ENCODE measurements at regions not wholly inside any gene's neighbourhood (a gene's known extent, or its start where the extent isn't known, plus 50 kb on each side); places are given as distances from the start of the nearest gene placed in this dataset.

DNA sequence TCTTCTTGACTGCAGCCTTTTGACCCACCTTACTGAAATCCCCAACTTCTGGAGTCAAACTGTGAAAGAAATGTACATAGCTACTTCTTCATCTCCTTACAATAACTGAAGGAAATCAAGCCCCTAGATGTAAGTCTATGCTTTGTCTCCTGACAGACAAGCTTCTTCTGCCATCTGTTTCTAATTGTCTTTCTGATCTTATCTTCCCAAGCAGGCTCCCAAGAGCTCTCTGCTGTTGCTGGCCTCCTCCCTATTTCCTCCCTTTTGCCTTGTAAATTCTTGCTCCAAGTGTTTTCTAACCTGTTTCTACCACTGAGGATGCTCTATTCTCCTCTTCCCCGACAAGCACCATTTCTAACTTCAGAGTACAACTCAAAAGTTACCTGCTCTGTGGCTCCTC lies 77.4 kb upstream of the OSR1 start:
- no peak overlapping the region for H3K4me3 ChIP-seq
- intact Hi-C loops (cut with DNase I) = no loop called here
- no peaks in the 10 kb centered on the region for H3K9me3 ChIP-seq
- H3K36me3 ChIP-seq = no peaks in the 10 kb centered on the region
- no peak for TF ChIP-seq POLR2A (IDR thresholded peaks at IDR 0.05)
- no peak for ATAC-seq
- DNase-seq = no peak
- 0% methylated on average over 1 of the region's 1 CpG for WGBS (ENCODE audit: insufficient coverage, low coverage, low lambda C conversion rate, missing lambda C conversion rate)
- H3K27ac ChIP-seq = no peak overlapping the region
- no peaks in the 10 kb centered on the region for H3K4me1 ChIP-seq
- no peaks in the 10 kb centered on the region for H3K27me3 ChIP-seq

DNA sequence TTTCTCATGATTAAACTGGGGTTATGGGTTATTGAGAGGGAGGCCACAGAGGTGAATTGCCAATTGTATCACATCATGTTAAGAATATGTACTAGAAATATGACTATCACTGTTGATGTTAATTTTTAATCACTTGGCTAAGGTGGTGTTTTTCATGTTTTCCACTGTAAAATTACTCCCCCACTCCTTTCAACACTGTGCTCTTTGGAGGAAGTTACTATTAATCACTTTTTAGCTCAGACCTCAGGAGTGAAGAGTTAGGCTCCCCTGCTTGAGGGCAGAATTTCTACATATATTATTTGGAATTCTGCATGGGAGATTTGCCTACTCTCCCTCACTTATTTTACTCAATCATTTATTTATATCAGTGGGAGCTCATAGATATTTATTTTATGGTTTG lies 76.0 kb upstream of the OSR1 start:
- no peaks in the 10 kb centered on the region for H3K4me1 ChIP-seq
- TF ChIP-seq, protein P1, sequence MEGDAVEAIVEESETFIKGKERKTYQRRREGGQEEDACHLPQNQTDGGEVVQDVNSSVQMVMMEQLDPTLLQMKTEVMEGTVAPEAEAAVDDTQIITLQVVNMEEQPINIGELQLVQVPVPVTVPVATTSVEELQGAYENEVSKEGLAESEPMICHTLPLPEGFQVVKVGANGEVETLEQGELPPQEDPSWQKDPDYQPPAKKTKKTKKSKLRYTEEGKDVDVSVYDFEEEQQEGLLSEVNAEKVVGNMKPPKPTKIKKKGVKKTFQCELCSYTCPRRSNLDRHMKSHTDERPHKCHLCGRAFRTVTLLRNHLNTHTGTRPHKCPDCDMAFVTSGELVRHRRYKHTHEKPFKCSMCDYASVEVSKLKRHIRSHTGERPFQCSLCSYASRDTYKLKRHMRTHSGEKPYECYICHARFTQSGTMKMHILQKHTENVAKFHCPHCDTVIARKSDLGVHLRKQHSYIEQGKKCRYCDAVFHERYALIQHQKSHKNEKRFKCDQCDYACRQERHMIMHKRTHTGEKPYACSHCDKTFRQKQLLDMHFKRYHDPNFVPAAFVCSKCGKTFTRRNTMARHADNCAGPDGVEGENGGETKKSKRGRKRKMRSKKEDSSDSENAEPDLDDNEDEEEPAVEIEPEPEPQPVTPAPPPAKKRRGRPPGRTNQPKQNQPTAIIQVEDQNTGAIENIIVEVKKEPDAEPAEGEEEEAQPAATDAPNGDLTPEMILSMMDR (IDR thresholded peaks at IDR 0.05) = no peak
- no peak for TF ChIP-seq POLR2A (IDR thresholded peaks at IDR 0.05)
- DNase-seq (no peak), ATAC-seq (no peak)
- no peak overlapping the region for H3K4me3 ChIP-seq
- H3K27ac ChIP-seq = no peak overlapping the region
- no peaks in the 10 kb centered on the region for H3K9me3 ChIP-seq
- no peaks in the 10 kb centered on the region for H3K36me3 ChIP-seq
- no peaks in the 10 kb centered on the region for H3K27me3 ChIP-seq
- intact Hi-C loops (cut with DNase I) = no loop called here

DNA sequence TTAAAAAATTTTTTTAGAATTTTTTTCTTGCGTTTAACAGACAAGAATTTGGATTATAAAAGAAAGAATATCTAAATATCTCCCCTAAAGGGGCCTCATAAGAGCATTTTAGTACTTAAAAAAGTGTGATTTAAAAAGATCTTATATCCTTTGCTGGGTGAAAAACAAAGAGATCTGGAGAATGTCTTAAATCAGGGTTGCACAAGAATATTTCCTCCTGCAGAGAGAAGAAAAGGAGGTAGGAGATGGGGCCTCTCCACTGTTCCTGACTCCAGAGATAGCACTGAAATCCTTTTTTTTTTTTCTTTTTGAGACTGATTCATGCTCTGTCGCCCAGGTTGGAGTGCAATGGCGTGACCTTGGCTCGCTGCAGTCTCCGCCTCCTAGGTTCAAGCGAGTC lies 68.5 kb upstream of the OSR1 start:
- Histone ChIP-seq H3K4me1 (no peaks in the 10 kb centered on the region), H3K27me3 (no peaks in the 10 kb centered on the region), H3K27ac (no peak overlapping the region), H3K36me3 (no peaks in the 10 kb centered on the region), H3K4me3 (no peak overlapping the region), H3K9me3 (no peaks in the 10 kb centered on the region)
- ATAC-seq (no peak), DNase-seq (no peak)
- 79% methylated on average over 5 of the region's 6 CpGs for WGBS (ENCODE audit: insufficient coverage, low coverage, low lambda C conversion rate, missing lambda C conversion rate)
- TF ChIP-seq, protein P1 (IDR thresholded peaks at IDR 0.05) = no peak
- no peak for TF ChIP-seq POLR2A (IDR thresholded peaks at IDR 0.05)
- intact Hi-C loops (cut with DNase I) = no loop called here

DNA sequence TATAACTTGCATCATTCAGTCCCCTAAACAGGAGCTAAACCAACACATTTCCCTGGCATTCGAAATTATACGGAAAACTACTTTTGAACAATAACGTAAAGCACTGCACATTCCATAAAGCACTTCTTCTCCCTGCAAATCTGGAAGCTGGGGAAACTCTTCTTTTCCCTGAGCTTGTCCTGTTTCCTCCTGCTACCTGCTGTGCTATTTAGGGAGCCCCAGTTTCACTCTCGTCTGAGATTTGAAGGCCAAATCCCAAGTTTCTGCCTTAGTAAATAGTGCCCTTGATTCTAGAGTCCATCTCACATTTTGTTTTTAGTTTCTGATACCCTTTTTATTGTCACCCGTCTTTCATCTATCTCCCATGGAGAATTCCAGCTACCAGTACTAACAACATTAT lies 67.7 kb upstream of the OSR1 start:
- TF ChIP-seq, protein P1 (IDR thresholded peaks at IDR 0.05) = no peak
- TF ChIP-seq POLR2A (IDR thresholded peaks at IDR 0.05) = no peak
- ATAC-seq (no peak), DNase-seq (no peak)
- Histone ChIP-seq H3K4me1 (no peaks in the 10 kb centered on the region), H3K27me3 (no peaks in the 10 kb centered on the region), H3K4me3 (no peak overlapping the region), H3K9me3 (no peaks in the 10 kb centered on the region), H3K27ac (no peak overlapping the region), H3K36me3 (no peaks in the 10 kb centered on the region)
- intact Hi-C loops (cut with DNase I) = no loop called here
- 61% methylated on average over 5 of the region's 5 CpGs for WGBS (ENCODE audit: insufficient coverage, low coverage, low lambda C conversion rate, missing lambda C conversion rate)

DNA sequence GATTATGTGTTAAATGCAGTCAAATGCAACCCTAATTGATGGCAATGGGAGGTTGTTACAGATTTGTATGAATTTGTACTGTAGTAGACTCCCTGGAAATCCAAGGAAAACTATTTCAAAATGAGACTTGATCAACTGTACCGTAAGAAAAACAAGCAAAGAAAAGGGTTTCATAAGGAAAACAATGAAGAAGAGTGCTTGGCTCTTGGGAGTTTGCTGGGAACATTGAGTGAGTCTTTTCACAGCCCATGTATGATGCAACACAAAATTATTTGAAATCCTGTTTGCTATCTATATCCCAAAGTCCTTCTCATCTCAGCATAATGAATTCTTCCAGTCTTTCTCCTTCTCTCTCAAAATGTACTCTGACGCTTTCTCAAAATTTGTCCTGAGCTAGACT lies 67.0 kb upstream of the OSR1 start:
- no peaks in the 10 kb centered on the region for H3K9me3 ChIP-seq
- TF ChIP-seq, protein P1 (IDR thresholded peaks at IDR 0.05) = no peak
- no peak for TF ChIP-seq POLR2A (IDR thresholded peaks at IDR 0.05)
- intact Hi-C loops (cut with DNase I) = no loop called here
- no peaks in the 10 kb centered on the region for H3K36me3 ChIP-seq
- no peak overlapping the region for H3K27ac ChIP-seq
- H3K27me3 ChIP-seq = no peaks in the 10 kb centered on the region
- WGBS (ENCODE audit: insufficient coverage, low coverage, low lambda C conversion rate, missing lambda C conversion rate) = 55% methylated on average over 2 of the region's 2 CpGs
- no peak overlapping the region for H3K4me3 ChIP-seq
- no peaks in the 10 kb centered on the region for H3K4me1 ChIP-seq
- DNase-seq = no peak
- no peak for ATAC-seq

All from right lobe of liver (tissue), 6 donors.